Thymus (tissue), 11 donors: ENCODE measurements at regions not wholly inside any gene's neighbourhood (a gene's known extent, or its start where the extent isn't known, plus 50 kb on each side); places are given as distances from the start of the nearest gene placed in this dataset.
"Not testable (repeated sequence)": the region's sequence is repeated elsewhere in the genome, so short reads cannot be mapped to it uniquely, and the experiment has no call there.

ENCODE experiments used
- DNase-seq, 9 donors: peaks; one replicate each; pipeline ENCODE4 v3.0.0-alpha.2; 2013; ENCODE audit warnings: low spot score in 9 of 9, low read depth in 6 of 9, missing footprints in 1 of 9
- H3K27ac ChIP-seq, 2 donors: one replicate each; pipeline ENCODE4 v1.5.1; 2013; ENCODE audit warnings: control low read depth in 1 of 2, low read depth in 1 of 2, low read length in 1 of 2, mild to moderate bottlenecking in 1 of 2, moderate library complexity in 1 of 2
- H3K27me3 ChIP-seq, 2 donors: one replicate each; pipeline ENCODE4 v1.5.1; 2013; ENCODE audit warnings: low read length in 1 of 2; ENCODE audit not compliant: control insufficient read depth in 2 of 2, insufficient read depth in 1 of 2
- H3K36me3 ChIP-seq, 2 donors: one replicate each; pipeline ENCODE4 v1.5.1; 2013; ENCODE audit warnings: low read length in 1 of 2, mild to moderate bottlenecking in 1 of 2, moderate library complexity in 1 of 2; ENCODE audit not compliant: control insufficient read depth in 2 of 2, insufficient read depth in 2 of 2
- H3K4me1 ChIP-seq, 2 donors: one replicate each; pipeline ENCODE4 v1.5.1; 2013; ENCODE audit warnings: low read length in 2 of 2; ENCODE audit not compliant: control insufficient read depth in 2 of 2, insufficient read depth in 2 of 2
- H3K4me3 ChIP-seq, 2 donors: one replicate each; pipeline ENCODE4 v1.5.1; 2013; ENCODE audit warnings: low read length in 2 of 2, control low read depth in 1 of 2, mild to moderate bottlenecking in 1 of 2
- H3K9me3 ChIP-seq, 2 donors: one replicate each; pipeline ENCODE4 v1.5.1; 2013; ENCODE audit warnings: low read length in 1 of 2, mild to moderate bottlenecking in 1 of 2; ENCODE audit not compliant: control insufficient read depth in 2 of 2, insufficient read depth in 1 of 2
- WGBS: extraction: QIAGEN DNeasy Blood & Tissue Kit; methylation state at CpG from one replicate; pipeline ENCODE4 v1.1.7; 2013; 5-methylcytosine and 5-hydroxymethylcytosine counted together
- donor health status: healthy.

DNA sequence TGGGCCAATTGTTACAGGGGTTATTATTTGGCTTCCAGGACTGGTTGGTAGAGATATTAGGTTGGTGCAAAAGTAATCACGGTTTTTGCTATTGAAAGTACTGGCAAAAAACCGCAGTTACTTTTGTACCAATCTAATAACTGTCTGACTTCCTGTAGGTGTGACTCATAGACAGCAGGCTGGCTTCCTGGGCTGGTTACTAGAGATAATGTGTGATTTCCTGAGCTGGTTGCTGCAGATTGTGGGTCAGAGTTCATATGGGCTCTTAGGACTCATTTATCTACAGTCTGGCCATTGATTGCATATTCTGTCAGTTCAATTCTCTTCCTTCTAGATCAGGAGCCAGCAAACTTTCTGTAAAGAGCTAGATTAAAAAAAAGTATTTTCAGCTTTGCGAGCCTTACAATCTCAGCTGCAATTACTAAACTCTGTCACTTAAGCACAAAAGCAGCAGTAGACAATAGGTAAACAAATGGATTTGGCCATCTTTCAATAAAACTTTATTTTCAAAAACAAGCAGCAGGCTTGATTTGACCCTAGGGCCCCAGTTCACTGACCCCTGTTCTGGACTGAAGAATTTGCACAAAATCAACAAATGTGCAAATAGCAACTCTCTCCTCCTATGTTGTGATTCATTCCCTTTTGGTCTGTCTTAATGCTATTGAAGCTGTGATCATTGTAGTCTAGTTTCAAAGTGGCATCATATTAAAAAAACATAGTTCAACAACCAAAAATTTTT, 50.8 kb upstream of the BOD1L1 start:
- Histone ChIP-seq H3K36me3 (no peaks in the 10 kb centered on the region), H3K27ac (no peak overlapping the region), H3K4me1 (no peaks in the 10 kb centered on the region), H3K4me3 (no peak overlapping the region), H3K9me3 (no peaks in the 10 kb centered on the region), H3K27me3 (no peaks in the 10 kb centered on the region)
- no peak for DNase-seq
- WGBS = 97% methylated on average over 3 of the region's 3 CpGs

DNA sequence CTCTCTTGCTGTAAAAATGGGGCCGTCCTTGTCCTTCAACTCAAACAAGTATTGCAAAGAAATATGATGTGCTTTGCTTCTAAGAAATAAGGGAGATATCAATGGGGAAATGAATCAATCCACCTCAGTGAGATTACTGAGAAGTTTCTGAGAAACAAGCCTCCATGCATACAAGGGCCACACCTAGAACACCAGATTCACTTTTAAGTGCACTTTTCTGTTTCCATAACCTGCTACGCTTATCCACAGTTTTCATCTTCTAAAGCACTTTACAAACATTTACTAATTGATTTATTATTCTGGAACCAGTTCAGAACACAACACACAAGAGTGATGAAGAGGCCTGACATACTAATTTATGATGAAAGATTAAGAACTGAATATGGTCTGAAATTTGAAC, 54.0 kb upstream of the BOD1L1 start:
- Histone ChIP-seq H3K36me3 (no peaks in the 10 kb centered on the region), H3K4me1 (no peaks in the 10 kb centered on the region), H3K9me3 (no peaks in the 10 kb centered on the region), H3K27me3 (no peaks in the 10 kb centered on the region), H3K27ac (no peak overlapping the region), H3K4me3 (no peak overlapping the region)
- WGBS = 97% methylated on average over 2 of the region's 2 CpGs
- DNase-seq = no peak

DNA sequence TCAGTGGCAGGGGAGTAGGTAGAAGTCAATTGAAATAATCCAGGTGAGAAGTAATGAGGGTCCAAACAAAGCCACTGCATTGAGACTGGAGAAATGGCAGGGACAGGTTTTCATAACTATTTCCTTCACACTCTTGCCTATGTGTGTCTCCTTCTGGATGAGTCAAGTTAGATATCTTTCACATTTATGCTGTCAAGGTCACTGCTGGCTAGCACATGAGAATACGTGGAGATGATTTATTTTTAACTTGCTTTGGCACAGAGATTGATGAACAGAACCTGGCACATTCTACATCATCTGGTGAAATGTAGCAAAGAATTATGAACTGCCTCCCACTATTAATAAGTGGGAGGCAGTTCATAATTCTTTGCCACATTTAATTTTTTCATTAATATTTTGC, 66.7 kb upstream of the BOD1L1 start:
- 83% methylated on average over 1 of the region's 1 CpG for WGBS
- H3K27ac ChIP-seq = no peak overlapping the region
- no peak overlapping the region for H3K4me3 ChIP-seq
- no peaks in the 10 kb centered on the region for H3K36me3 ChIP-seq
- no peaks in the 10 kb centered on the region for H3K27me3 ChIP-seq
- no peaks in the 10 kb centered on the region for H3K4me1 ChIP-seq
- DNase-seq = no peak
- H3K9me3 ChIP-seq = no peaks in the 10 kb centered on the region

DNA sequence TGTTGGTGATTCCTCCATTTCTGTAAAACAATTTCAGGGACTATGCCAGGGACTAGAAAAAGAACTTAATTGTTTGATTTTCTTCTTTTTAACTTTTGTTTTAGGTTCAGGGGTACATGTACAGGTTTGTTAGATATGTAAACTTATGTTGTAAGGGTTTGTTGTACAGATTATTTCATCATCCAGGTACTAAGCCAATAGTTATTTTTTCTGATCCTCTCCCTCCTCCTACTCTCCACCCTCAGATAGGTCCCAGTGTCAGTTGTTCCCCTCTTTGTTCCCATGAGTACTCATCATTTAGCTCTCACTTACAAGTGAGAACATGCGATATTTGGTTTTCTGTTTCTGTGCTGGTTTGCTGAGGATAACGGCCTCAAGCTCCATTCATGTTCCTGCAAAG, 70.8 kb upstream of the BOD1L1 start:
- Histone ChIP-seq H3K4me1 (no peaks in the 10 kb centered on the region), H3K27me3 (no peaks in the 10 kb centered on the region), H3K27ac (no peak overlapping the region), H3K9me3 (no peaks in the 10 kb centered on the region), H3K4me3 (no peak overlapping the region), H3K36me3 (no peaks in the 10 kb centered on the region)
- 97% methylated on average over 2 of the region's 2 CpGs for WGBS
- DNase-seq = no peak

DNA sequence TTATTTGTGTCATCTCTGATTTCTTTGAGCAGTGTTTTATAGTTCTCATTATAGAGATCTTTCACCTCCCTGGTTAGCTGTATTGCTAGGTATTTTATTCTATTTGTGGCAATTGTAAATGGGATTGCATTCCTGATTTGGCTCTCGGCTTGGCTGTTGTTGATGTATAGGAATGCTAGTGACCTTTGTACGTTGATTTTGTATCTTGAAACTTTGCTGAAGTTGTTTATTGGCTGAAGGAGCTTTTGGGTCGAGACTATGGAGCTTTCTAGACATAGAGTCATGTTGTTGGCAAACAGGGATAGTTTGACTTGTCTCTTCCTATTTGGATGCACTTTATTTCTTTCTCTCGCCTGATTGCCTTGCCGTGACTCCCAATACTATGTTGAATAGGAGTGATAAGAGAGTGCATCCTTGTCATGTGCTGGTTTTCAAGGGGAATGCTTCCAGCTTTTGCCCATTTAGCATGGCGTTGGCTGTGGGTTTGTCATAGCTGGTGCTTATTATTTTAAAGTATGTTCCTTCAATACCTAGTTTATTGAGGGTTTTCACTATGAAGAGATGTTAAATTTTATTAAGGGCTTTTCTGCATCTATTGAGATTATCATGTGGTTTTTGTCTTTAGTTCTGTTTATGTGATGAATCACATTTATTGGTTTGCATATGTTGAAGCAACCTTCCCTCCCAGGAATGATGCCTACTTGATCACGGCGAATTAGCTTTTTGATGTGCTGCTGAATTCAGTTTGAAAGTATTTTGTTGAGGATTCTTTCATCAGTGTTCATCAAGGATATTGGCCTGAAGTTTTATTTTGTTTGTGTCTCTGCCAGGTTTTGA, 72.7 kb upstream of the BOD1L1 start:
- Histone ChIP-seq H3K27ac (no peak overlapping the region), H3K36me3 (no peaks in the 10 kb centered on the region), H3K9me3 (no peaks in the 10 kb centered on the region), H3K27me3 (no peaks in the 10 kb centered on the region), H3K4me3 (no peak overlapping the region), H3K4me1 (no peaks in the 10 kb centered on the region)
- WGBS = 77% methylated on average over 8 of the region's 8 CpGs
- no peak for DNase-seq

DNA sequence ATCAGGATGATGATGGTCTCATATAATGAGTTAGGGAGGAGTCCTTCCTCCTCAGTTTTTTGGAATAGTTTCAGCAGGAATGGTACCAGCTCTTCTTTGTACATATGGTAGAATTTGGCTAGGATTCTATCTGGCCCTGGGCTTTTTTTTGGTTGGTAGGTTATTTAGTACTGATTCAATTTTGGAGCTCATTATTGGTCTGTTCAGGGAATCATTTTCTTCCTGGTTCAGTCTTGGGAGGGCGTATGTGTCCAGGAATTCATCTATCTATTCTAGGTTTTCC, 73.3 kb upstream of the BOD1L1 start:
- H3K9me3 ChIP-seq, H3K36me3 ChIP-seq, DNase-seq, H3K27me3 ChIP-seq, H3K4me3 ChIP-seq, H3K27ac ChIP-seq, H3K4me1 ChIP-seq: not testable (repeated sequence)
- 100% methylated on average over 1 of the region's 1 CpG for WGBS

DNA sequence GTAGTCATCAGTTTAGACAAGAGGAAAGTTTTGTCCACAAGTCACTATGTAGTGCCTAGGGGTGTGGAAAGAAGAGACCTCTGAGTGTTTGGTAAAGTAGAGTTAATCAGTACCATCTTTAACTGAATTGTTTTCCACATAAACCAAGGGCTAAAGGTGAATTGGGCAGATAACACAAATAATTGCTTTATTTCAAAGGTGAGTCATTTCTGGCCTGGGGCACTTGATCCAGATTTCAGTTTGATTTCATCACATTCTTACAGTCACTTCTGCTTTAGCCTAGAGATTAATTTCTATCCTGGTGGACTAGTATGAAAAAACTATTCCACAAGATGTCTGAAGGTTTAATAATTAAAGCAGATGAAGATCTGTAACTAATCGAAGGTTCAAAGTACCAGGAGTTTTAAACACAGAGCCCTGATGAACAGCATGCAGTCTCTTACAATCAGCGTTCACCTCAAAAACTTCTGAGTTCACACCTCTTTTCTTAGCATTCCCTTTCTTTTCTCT, 74.5 kb upstream of the BOD1L1 start:
- no peaks in the 10 kb centered on the region for H3K36me3 ChIP-seq
- no peaks in the 10 kb centered on the region for H3K27me3 ChIP-seq
- 97% methylated on average over 2 of the region's 2 CpGs for WGBS
- no peak overlapping the region for H3K27ac ChIP-seq
- no peaks in the 10 kb centered on the region for H3K4me1 ChIP-seq
- no peak for DNase-seq
- H3K9me3 ChIP-seq = no peaks in the 10 kb centered on the region
- H3K4me3 ChIP-seq = no peak overlapping the region

DNA sequence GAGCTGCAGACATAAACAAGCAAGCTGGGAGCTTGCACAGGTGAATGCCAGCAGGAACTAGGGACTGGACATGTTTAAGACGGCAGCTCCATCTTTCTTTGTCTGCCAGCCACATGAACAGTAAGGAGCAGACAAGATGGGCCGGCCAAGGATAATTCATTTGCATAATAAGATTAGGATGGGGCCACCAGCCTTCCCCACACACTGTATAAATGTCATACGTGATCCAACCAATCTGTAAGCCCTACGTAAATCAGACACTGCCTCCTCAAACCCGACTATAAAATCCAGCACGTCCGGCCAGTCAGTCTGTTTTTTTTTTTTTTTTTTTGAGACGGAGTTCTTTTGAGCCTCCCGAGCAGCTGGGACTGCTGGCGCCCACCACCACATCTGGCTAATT, 75.6 kb upstream of the BOD1L1 start:
- Histone ChIP-seq H3K9me3 (no peaks in the 10 kb centered on the region), H3K36me3 (no peaks in the 10 kb centered on the region), H3K27me3 (no peaks in the 10 kb centered on the region), H3K27ac (no peak overlapping the region), H3K4me3 (no peak overlapping the region), H3K4me1 (no peaks in the 10 kb centered on the region)
- DNase-seq = no peak
- WGBS = 96% methylated on average over 10 of the region's 10 CpGs

DNA sequence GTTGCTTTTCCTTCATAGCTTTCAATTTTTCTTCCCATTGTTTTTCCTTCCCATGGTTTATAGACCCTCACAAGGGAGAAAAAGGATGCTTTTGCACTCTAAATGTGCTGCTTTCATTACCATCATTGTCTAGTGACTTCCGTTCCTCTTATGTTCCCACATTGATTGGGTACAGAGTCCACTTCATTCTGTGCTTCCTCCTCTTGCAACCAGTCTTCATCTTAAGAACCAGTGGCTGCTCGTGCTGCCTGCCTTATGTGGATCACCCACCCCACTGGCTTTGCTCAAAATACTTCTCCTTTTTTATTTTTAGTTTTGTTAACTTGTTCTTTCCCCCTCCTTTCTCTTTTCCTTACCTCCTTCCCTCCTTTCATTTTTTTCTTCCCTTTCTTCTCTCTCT, 76.5 kb upstream of the BOD1L1 start:
- no peaks in the 10 kb centered on the region for H3K27me3 ChIP-seq
- H3K4me3 ChIP-seq = no peak overlapping the region
- H3K4me1 ChIP-seq = no peaks in the 10 kb centered on the region
- H3K9me3 ChIP-seq = no peaks in the 10 kb centered on the region
- no peak for DNase-seq
- no peaks in the 10 kb centered on the region for H3K36me3 ChIP-seq
- H3K27ac ChIP-seq = no peak overlapping the region
- 15% methylated on average over 2 of the region's 2 CpGs for WGBS
